Bronchial epithelial cell (primary cell): ENCODE measurements at regions not wholly inside any gene's neighbourhood (a gene's known extent, or its start where the extent isn't known, plus 50 kb on each side); places are given as distances from the start of the nearest gene placed in this dataset.

ENCODE experiments used
- DNase-seq: peaks from one replicate; pipeline ENCODE4 v3.0.0-alpha.2; 2010; ENCODE audit warnings: low read depth
- FAIRE-seq: peaks from 2 replicates; lab custom pipeline; 2011; peaks lifted over from hg19 to GRCh38; lab: Jason Lieb, UNC
- H3K27me3 ChIP-seq: 2 replicates; pipeline ENCODE4 v1.5.1; 2011; ENCODE audit warnings: low read length; ENCODE audit not compliant: control insufficient read depth, insufficient read depth
- H3K36me3 ChIP-seq: 2 replicates; pipeline ENCODE4 v1.5.1; 2011; ENCODE audit warnings: low read length; ENCODE audit not compliant: control insufficient read depth, insufficient read depth
- H3K4me3 ChIP-seq: 2 replicates; pipeline ENCODE4 v1.5.1; 2011; ENCODE audit warnings: mild to moderate bottlenecking, low read depth, low read length, control low read depth
- CTCF ChIP-seq: IDR thresholded peaks from 2 replicates; pipeline ENCODE4 v1.5.1; 2011; ENCODE audit warnings: mild to moderate bottlenecking, moderate library complexity, low read length, control low read depth, inconsistent platforms; ENCODE audit not compliant: insufficient read depth, severe bottlenecking

GRCh38 chr1:222026280-222026679 lies 284.4 kb upstream of the DUSP10 start:
- Histone ChIP-seq H3K36me3 (no peaks in the 10 kb centered on the region), H3K4me3 (no peak overlapping the region), H3K27me3 (no peaks in the 10 kb centered on the region)
- DNase-seq = no peak
- no peak for FAIRE-seq
- no peak for TF ChIP-seq CTCF

- Histone ChIP-seq H3K27me3 (no peaks in the 10 kb centered on the region), H3K36me3 (no peaks in the 10 kb centered on the region), H3K4me3 (no peak overlapping the region)
- DNase-seq = no peak
- TF ChIP-seq CTCF = no peak
- FAIRE-seq = no peak
Observed at GRCh38 chr1:222023025-222023424, 281.1 kb upstream of the DUSP10 start.

- TF ChIP-seq CTCF = no peak
- DNase-seq = no peak
- no peaks in the 10 kb centered on the region for H3K27me3 ChIP-seq
- H3K36me3 ChIP-seq = no peaks in the 10 kb centered on the region
- no peak for FAIRE-seq
- H3K4me3 ChIP-seq = no peak overlapping the region
Observed at GRCh38 chr1:222021129-222021528, 279.2 kb upstream of the DUSP10 start.

GRCh38 chr1:222020553-222020952 lies 278.7 kb upstream of the DUSP10 start:
- DNase-seq = no peak
- no peak for FAIRE-seq
- no peak for TF ChIP-seq CTCF
- H3K36me3 ChIP-seq = no peaks in the 10 kb centered on the region
- H3K27me3 ChIP-seq = no peaks in the 10 kb centered on the region
- H3K4me3 ChIP-seq = no peak overlapping the region

- Histone ChIP-seq H3K4me3 (no peak overlapping the region), H3K27me3 (no peaks in the 10 kb centered on the region), H3K36me3 (no peaks in the 10 kb centered on the region)
- no peak for FAIRE-seq
- TF ChIP-seq CTCF = no peak
- no peak for DNase-seq
Observed at GRCh38 chr1:222019029-222019428, 277.1 kb upstream of the DUSP10 start.

- Histone ChIP-seq H3K36me3 (no peaks in the 10 kb centered on the region), H3K27me3 (no peaks in the 10 kb centered on the region), H3K4me3 (no peak overlapping the region)
- TF ChIP-seq CTCF = no peak
- FAIRE-seq (no peak), DNase-seq (no peak)
Observed at GRCh38 chr1:222018041-222018440, 276.2 kb upstream of the DUSP10 start.
